ENCODE measurements at regions not wholly inside any gene's neighbourhood (a gene's known extent, or its start where the extent isn't known, plus 50 kb on each side); places are given as distances from the start of the nearest gene placed in this dataset.
"Not testable (repeated sequence)": the region's sequence is repeated elsewhere in the genome, so short reads cannot be mapped to it uniquely, and the experiment has no call there.

DNA sequence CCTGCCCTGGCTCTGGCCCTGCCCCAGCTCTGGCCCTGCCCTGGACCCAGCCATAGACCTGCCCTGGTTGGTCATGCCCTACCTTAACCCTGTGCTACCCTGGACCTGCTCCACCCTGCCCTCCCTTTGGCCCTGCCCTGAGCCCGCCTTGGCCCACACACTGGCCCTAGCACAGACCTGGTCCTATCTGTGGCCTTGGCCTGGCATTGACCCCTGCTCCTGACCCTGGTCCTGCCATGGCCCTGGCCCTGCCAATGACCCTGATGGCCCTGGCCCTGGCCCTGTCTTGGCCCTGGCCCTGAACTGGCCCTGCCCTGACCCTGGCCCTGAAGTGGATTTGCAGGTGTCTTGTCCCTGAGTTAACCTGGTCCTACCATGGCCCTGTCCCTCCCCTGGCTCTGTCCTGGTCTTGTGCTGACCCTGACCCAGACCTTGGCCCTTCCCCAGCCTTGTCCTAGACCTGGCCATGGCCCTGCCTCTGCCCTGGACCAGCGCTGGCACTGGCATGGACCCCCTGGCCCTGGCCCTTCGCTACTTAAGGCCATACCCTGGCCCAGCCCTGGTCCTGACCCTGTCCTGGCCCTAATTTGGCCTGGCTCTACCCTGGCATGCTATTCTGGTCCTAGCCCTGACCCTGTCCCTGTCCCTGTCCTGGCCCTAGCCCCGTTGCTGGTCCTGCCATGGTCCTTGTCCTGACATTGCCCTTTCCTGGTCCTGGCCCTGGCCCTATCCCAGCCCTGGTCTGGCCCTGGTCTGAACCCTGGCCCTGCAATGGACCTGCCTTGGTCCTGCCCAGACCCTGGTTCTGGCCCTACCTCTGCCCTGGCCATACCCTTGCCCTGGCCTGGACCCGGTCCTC is 253.7 kb downstream of the TP53TG3F start:
- TF ChIP-seq, protein P1, sequence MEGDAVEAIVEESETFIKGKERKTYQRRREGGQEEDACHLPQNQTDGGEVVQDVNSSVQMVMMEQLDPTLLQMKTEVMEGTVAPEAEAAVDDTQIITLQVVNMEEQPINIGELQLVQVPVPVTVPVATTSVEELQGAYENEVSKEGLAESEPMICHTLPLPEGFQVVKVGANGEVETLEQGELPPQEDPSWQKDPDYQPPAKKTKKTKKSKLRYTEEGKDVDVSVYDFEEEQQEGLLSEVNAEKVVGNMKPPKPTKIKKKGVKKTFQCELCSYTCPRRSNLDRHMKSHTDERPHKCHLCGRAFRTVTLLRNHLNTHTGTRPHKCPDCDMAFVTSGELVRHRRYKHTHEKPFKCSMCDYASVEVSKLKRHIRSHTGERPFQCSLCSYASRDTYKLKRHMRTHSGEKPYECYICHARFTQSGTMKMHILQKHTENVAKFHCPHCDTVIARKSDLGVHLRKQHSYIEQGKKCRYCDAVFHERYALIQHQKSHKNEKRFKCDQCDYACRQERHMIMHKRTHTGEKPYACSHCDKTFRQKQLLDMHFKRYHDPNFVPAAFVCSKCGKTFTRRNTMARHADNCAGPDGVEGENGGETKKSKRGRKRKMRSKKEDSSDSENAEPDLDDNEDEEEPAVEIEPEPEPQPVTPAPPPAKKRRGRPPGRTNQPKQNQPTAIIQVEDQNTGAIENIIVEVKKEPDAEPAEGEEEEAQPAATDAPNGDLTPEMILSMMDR (IDR thresholded peaks at IDR 0.05; ENCODE audit: control extremely low read depth in 1 of 3, insufficient read depth in 1 of 3, low read depth in 1 of 3, low read length in 3 of 3) = not testable (repeated sequence)
- TF ChIP-seq, protein P2, sequence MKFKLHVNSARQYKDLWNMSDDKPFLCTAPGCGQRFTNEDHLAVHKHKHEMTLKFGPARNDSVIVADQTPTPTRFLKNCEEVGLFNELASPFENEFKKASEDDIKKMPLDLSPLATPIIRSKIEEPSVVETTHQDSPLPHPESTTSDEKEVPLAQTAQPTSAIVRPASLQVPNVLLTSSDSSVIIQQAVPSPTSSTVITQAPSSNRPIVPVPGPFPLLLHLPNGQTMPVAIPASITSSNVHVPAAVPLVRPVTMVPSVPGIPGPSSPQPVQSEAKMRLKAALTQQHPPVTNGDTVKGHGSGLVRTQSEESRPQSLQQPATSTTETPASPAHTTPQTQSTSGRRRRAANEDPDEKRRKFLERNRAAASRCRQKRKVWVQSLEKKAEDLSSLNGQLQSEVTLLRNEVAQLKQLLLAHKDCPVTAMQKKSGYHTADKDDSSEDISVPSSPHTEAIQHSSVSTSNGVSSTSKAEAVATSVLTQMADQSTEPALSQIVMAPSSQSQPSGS (IDR thresholded peaks at IDR 0.05; ENCODE audit: low read length) = not testable (repeated sequence)
